HEK293T (cell line): ENCODE measurements at regions not wholly inside any gene's neighbourhood (a gene's known extent, or its start where the extent isn't known, plus 50 kb on each side); places are given as distances from the start of the nearest gene placed in this dataset.

ENCODE experiments used
- CTCF ChIA-PET: fragments of 350-600 bp; formaldehyde crosslinking; extraction: SDS; loops from one replicate; lab custom pipeline; 2021; ENCODE audit warnings: antibody characterized with exemption, inconsistent platforms; lab: Yijun Ruan, JAX
- POLR2A ChIA-PET: fragments of 350-600 bp; formaldehyde crosslinking; extraction: SDS; loops from one replicate; lab custom pipeline; 2020; ENCODE audit warnings: antibody characterized with exemption, inconsistent platforms; lab: Yijun Ruan, JAX
- DNase-seq: peaks from one replicate; pipeline ENCODE4 v3.0.0; 2012; ENCODE audit warnings: mixed read lengths; ENCODE audit errors: extremely low spot score
- ARNT ChIP-seq: fragments of 450-650 bp; IDR thresholded peaks from 2 replicates; pipeline ENCODE4 v1.6.1; 2017; ENCODE audit warnings: mild to moderate bottlenecking
- BHLHE40 ChIP-seq: fragments of 450-650 bp; IDR thresholded peaks from 2 replicates; pipeline ENCODE4 v1.6.1; 2016; ENCODE audit warnings: mild to moderate bottlenecking, moderate library complexity, borderline replicate concordance
- CTBP1 ChIP-seq: fragments of 450-650 bp; IDR thresholded peaks from 2 replicates; pipeline ENCODE4 v1.6.1; 2016; ENCODE audit warnings: borderline replicate concordance
- ELF4 ChIP-seq: fragments of 450-650 bp; IDR thresholded peaks from 2 replicates; pipeline ENCODE4 v1.6.1; 2017; ENCODE audit warnings: antibody characterized with exemption
- FOXA1 ChIP-seq: fragments of 450-650 bp; IDR thresholded peaks from 2 replicates; pipeline ENCODE4 v1.6.1; 2016; ENCODE audit warnings: mild to moderate bottlenecking
- FOXK2 ChIP-seq: fragments of 450-650 bp; IDR thresholded peaks from 2 replicates; pipeline ENCODE4 v1.6.1; 2016; ENCODE audit warnings: mild to moderate bottlenecking
- FOXM1 ChIP-seq: fragments of 450-650 bp; IDR thresholded peaks from 2 replicates; pipeline ENCODE4 v1.6.1; 2017; ENCODE audit warnings: mild to moderate bottlenecking, borderline replicate concordance
- HDGF ChIP-seq: fragments of 450-650 bp; IDR thresholded peaks from 2 replicates; pipeline ENCODE4 v1.6.1; 2017; ENCODE audit warnings: antibody characterized with exemption, borderline replicate concordance
- L3MBTL2 ChIP-seq: fragments of 450-650 bp; conservative IDR thresholded peaks from 2 replicates; pipeline ENCODE4 v1.6.1; 2016; ENCODE audit warnings: mild to moderate bottlenecking
- LEF1 ChIP-seq: fragments of 450-650 bp; IDR thresholded peaks from 2 replicates; pipeline ENCODE4 v1.6.1; 2017; ENCODE audit warnings: mild to moderate bottlenecking, borderline replicate concordance
- NFRKB ChIP-seq: fragments of 450-650 bp; IDR thresholded peaks from 2 replicates; pipeline ENCODE4 v1.6.1; 2016; ENCODE audit warnings: mild to moderate bottlenecking, moderate library complexity
- PKNOX1 ChIP-seq: fragments of 450-650 bp; IDR thresholded peaks from 2 replicates; pipeline ENCODE4 v1.6.1; 2016
- SP1 ChIP-seq: fragments of 450-650 bp; IDR thresholded peaks from 2 replicates; pipeline ENCODE4 v1.6.1; 2017
- SUZ12 ChIP-seq: fragments of 450-650 bp; IDR thresholded peaks from 2 replicates; pipeline ENCODE4 v1.6.1; 2016; ENCODE audit warnings: mild to moderate bottlenecking
- TARDBP ChIP-seq: fragments of 450-650 bp; IDR thresholded peaks from 2 replicates; pipeline ENCODE4 v1.6.1; 2016
- ZNF384 ChIP-seq: fragments of 450-650 bp; IDR thresholded peaks from 2 replicates; pipeline ENCODE4 v1.6.1; 2016

- POLR2A ChIA-PET: no interaction called here
- DNase-seq: no peak
- TF ChIP-seq ZNF384: no peak
- TF ChIP-seq HDGF: no peak
- TF ChIP-seq PKNOX1: no peak
- no peak for TF ChIP-seq L3MBTL2
- no peak for TF ChIP-seq CTBP1
- CTCF ChIA-PET: interaction anchor here (0.7 kb wide), 1 partner anchor 1643 kb away, joined by 3 read pairs; no protein-coding TSS in a partner anchor
Measured at GRCh38 chr2:56102098-56102497, 81.7 kb upstream of the CCDC85A start.

GRCh38 chr2:56102866-56103265, 80.9 kb upstream of the CCDC85A start:
- no peak for TF ChIP-seq HDGF
- TF ChIP-seq SUZ12: no peak
- no peak for TF ChIP-seq ZNF384
- DNase-seq: no peak
- POLR2A ChIA-PET: no interaction called here
- CTCF ChIA-PET: interaction anchor here (0.9 kb wide), 1 partner anchor 28 kb away, joined by 3 read pairs; no protein-coding TSS in a partner anchor

GRCh38 chr2:56104962-56105361, 78.8 kb upstream of the CCDC85A start:
- ChIA-PET POLR2A (no interaction called here), CTCF (no interaction called here)
- TF ChIP-seq SUZ12 (no peak), ELF4 (no peak), TARDBP (no peak), PKNOX1 (no peak), HDGF (no peak), BHLHE40 (no peak), FOXA1 (no peak), NFRKB (no peak), LEF1 (no peak), CTBP1 (no peak)
- no peak for DNase-seq

GRCh38 chr2:56107502-56108220, 76.1 kb upstream of the CCDC85A start:
- no peak for TF ChIP-seq CTBP1
- CTCF ChIA-PET: no interaction called here

GRCh38 chr2:56108806-56109205, 75.0 kb upstream of the CCDC85A start:
- CTCF ChIA-PET: interaction anchor here (0.8 kb wide), 1 partner anchor 10 kb away, joined by 3 read pairs; no protein-coding TSS in a partner anchor

More at GRCh38 chr2:56107502-56108220, 76.1 kb upstream of the CCDC85A start:
- POLR2A ChIA-PET: no interaction called here
- DNase-seq: no peak

GRCh38 chr2:56109994-56110393, 73.8 kb upstream of the CCDC85A start:
- CTCF ChIA-PET: no interaction called here
- POLR2A ChIA-PET: no interaction called here

More at GRCh38 chr2:56108806-56109205, 75.0 kb upstream of the CCDC85A start:
- no peak for DNase-seq
- TF ChIP-seq L3MBTL2 (no peak), HDGF (no peak), TARDBP (no peak), FOXA1 (no peak), SUZ12 (no peak), PKNOX1 (no peak), ELF4 (no peak), ZNF384 (no peak), FOXK2 (no peak), ARNT (no peak), BHLHE40 (no peak), NFRKB (no peak), LEF1 (no peak), FOXM1 (no peak), CTBP1 (no peak), SP1 (no peak)
- POLR2A ChIA-PET: no interaction called here

More at GRCh38 chr2:56109994-56110393, 73.8 kb upstream of the CCDC85A start:
- no peak for TF ChIP-seq ELF4
- TF ChIP-seq TARDBP: no peak
- no peak for TF ChIP-seq HDGF
- no peak for TF ChIP-seq FOXM1
- no peak for TF ChIP-seq FOXA1
- TF ChIP-seq L3MBTL2: no peak
- no peak for TF ChIP-seq NFRKB
- TF ChIP-seq PKNOX1: no peak
- TF ChIP-seq ZNF384: no peak
- no peak for TF ChIP-seq ARNT
- DNase-seq: no peak
